Prostate gland (tissue), 2 donors: ENCODE measurements at regions not wholly inside any gene's neighbourhood (a gene's known extent, or its start where the extent isn't known, plus 50 kb on each side); places are given as distances from the start of the nearest gene placed in this dataset.

Experiments
- POLR2A ChIP-seq: fragments of 450-650 bp; IDR thresholded peaks from one replicate; pipeline ENCODE4 v1.6.1; 2016; ENCODE audit warnings: antibody characterized with exemption, mild to moderate bottlenecking
- POLR2AphosphoS5 ChIP-seq: sonication (generic); formaldehyde crosslinking; IDR thresholded peaks from one replicate; pipeline ENCODE4 v1.6.1; 2017; ENCODE audit warnings: antibody characterized with exemption
- TF ChIP-seq, protein P1 (sequence below), 4 experiments: fragments of 200-600 bp in 2 of 4; fragments of 450-650 bp in 2 of 4; sonication (generic) in 2 of 4; IDR thresholded peaks; 1 replicate in 3 of 4; 2 replicates in 1 of 4; pipeline ENCODE4 v1.5.1; 2016 to 2019; ENCODE audit warnings: antibody characterized with exemption in 4 of 4, mild to moderate bottlenecking in 2 of 4, moderate library complexity in 2 of 4

GRCh38 chr13:109374609-109375200 is 411.7 kb downstream of the IRS2 start:
- TF ChIP-seq POLR2A, result no peak
- TF ChIP-seq, protein P1, sequence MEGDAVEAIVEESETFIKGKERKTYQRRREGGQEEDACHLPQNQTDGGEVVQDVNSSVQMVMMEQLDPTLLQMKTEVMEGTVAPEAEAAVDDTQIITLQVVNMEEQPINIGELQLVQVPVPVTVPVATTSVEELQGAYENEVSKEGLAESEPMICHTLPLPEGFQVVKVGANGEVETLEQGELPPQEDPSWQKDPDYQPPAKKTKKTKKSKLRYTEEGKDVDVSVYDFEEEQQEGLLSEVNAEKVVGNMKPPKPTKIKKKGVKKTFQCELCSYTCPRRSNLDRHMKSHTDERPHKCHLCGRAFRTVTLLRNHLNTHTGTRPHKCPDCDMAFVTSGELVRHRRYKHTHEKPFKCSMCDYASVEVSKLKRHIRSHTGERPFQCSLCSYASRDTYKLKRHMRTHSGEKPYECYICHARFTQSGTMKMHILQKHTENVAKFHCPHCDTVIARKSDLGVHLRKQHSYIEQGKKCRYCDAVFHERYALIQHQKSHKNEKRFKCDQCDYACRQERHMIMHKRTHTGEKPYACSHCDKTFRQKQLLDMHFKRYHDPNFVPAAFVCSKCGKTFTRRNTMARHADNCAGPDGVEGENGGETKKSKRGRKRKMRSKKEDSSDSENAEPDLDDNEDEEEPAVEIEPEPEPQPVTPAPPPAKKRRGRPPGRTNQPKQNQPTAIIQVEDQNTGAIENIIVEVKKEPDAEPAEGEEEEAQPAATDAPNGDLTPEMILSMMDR (IDR thresholded peaks at IDR 0.05), result no peak
- no peak for TF ChIP-seq POLR2AphosphoS5
